OCI-LY7 (cell line): ENCODE measurements at regions not wholly inside any gene's neighbourhood (a gene's known extent, or its start where the extent isn't known, plus 50 kb on each side); places are given as distances from the start of the nearest gene placed in this dataset.

ENCODE experiments used
- BruUV-seq: library from RNA; stranded (reverse); fragments of 400-500 nt; replicated peaks from 2 replicates; lab custom pipeline; 2021; lab: Mats Ljungman, UMichigan
- CTCF ChIA-PET: fragments of 300-600 bp; sonication (Branson Sonifier 250); formaldehyde crosslinking; loops from one replicate; lab custom pipeline; 2022; ENCODE audit warnings: antibody characterized with exemption; ENCODE audit not compliant: unreplicated experiment; lab: Charles Lee
- POLR2A ChIA-PET: fragments of 300-600 bp; sonication (Branson Sonifier 250); formaldehyde crosslinking; loops from one replicate; lab custom pipeline; 2022; ENCODE audit warnings: antibody characterized with exemption; lab: Charles Lee
- DNase-seq: peaks from one replicate; pipeline ENCODE4 v3.0.0-alpha.2; 2015; ENCODE audit warnings: low spot score
- H2AFZ ChIP-seq: fragments of 200-600 bp; sonication (generic), shearing (Covaris generic); 2 replicates; pipeline ENCODE4 v1.6.1; 2014; ENCODE audit warnings: mild to moderate bottlenecking, antibody characterized with exemption, low read length, moderate library complexity
- H3K27ac ChIP-seq: fragments of 200-600 bp; sonication (generic); 2 replicates; pipeline ENCODE4 v1.5.1; 2014; ENCODE audit warnings: mixed run types, low read depth, mild to moderate bottlenecking, moderate library complexity, low read length, inconsistent platforms; ENCODE audit not compliant: poor library complexity, severe bottlenecking
- H3K36me3 ChIP-seq: fragments of 200-600 bp; sonication (generic); 2 replicates; pipeline ENCODE4 v1.6.1; 2014; ENCODE audit warnings: mild to moderate bottlenecking, antibody characterized with exemption, low read length, moderate library complexity, mixed read lengths; ENCODE audit not compliant: insufficient read depth
- H3K4me1 ChIP-seq: fragments of 200-600 bp; sonication (generic); 2 replicates; pipeline ENCODE4 v1.5.1; 2014; ENCODE audit warnings: mild to moderate bottlenecking, low read length; ENCODE audit not compliant: insufficient read depth, poor library complexity, severe bottlenecking
- H3K4me2 ChIP-seq: fragments of 200-600 bp; sonication (generic); 2 replicates; pipeline ENCODE4 v1.6.1; 2014; ENCODE audit warnings: mild to moderate bottlenecking, low read length
- H3K4me3 ChIP-seq: fragments of 200-600 bp; sonication (generic); 2 replicates; pipeline ENCODE4 v1.5.1; 2014; ENCODE audit warnings: mild to moderate bottlenecking, low read depth, low read length; ENCODE audit not compliant: poor library complexity, severe bottlenecking
- H3K79me2 ChIP-seq: fragments of 200-600 bp; sonication (generic); 2 replicates; pipeline ENCODE4 v1.6.1; 2016; ENCODE audit warnings: low read depth, mild to moderate bottlenecking, low read length, moderate library complexity, mixed read lengths; ENCODE audit not compliant: insufficient read depth
- H3K9me2 ChIP-seq: fragments of 200-600 bp; sonication (generic); 2 replicates; pipeline ENCODE4 v1.6.1; 2016; ENCODE audit warnings: mild to moderate bottlenecking, low read length, mixed read lengths; ENCODE audit not compliant: insufficient read depth
- H3K9me3 ChIP-seq: fragments of 200-600 bp; sonication (generic); 2 replicates; pipeline ENCODE4 v1.6.1; 2014; ENCODE audit warnings: mild to moderate bottlenecking, mixed run types, low read length, mixed read lengths
- H4K20me1 ChIP-seq: fragments of 200-600 bp; sonication (generic); 2 replicates; pipeline ENCODE4 v1.6.1; 2014; ENCODE audit warnings: mild to moderate bottlenecking, antibody characterized with exemption, low read length, moderate library complexity, mixed read lengths; ENCODE audit not compliant: insufficient read depth
- CTCF ChIP-seq: fragments of 200-600 bp; sonication (generic); conservative IDR thresholded peaks from 2 replicates; pipeline ENCODE4 v1.5.1; 2014; ENCODE audit warnings: mild to moderate bottlenecking, antibody characterized with exemption, low read length, moderate library complexity, mixed read lengths
- EZH2phosphoT487 ChIP-seq: fragments of 200-600 bp; sonication (generic); IDR thresholded peaks from 2 replicates; pipeline ENCODE4 v1.6.1; 2018; ENCODE audit warnings: low read depth, borderline replicate concordance, mild to moderate bottlenecking, mixed run types, antibody characterized with exemption, low read length, moderate library complexity, mixed read lengths
- intact Hi-C: fragments of 100-400 bp; cut with micrococcal nuclease; formaldehyde crosslinking; loops from one replicate; pipeline ENCODE4 v1.10.0; 2022; ENCODE audit not compliant: unreplicated experiment

GRCh38 chr13:70758932-70759331 is 650.7 kb upstream of the KLHL1 start:
- Histone ChIP-seq H3K9me2 (no peaks in the 10 kb centered on the region), H3K4me3 (no peak overlapping the region), H2AFZ (no peak overlapping the region), H4K20me1 (no peaks in the 10 kb centered on the region), H3K79me2 (no peaks in the 10 kb centered on the region), H3K9me3 (no peaks in the 10 kb centered on the region), H3K4me2 (no peak overlapping the region), H3K27ac (no peak overlapping the region), H3K4me1 (no peaks in the 10 kb centered on the region), H3K36me3 (no peaks in the 10 kb centered on the region)
- BruUV-seq = no TSS peak
- CTCF ChIA-PET = no interaction called here
- TF ChIP-seq CTCF (no peak), EZH2phosphoT487 (no peak)
- DNase-seq = no peak
- intact Hi-C loops = no loop called here
- POLR2A ChIA-PET = no interaction called here

GRCh38 chr13:70756088-70756487 is 647.8 kb upstream of the KLHL1 start:
- no peak overlapping the region for H3K4me3 ChIP-seq
- no peaks in the 10 kb centered on the region for H4K20me1 ChIP-seq
- H3K4me1 ChIP-seq = no peaks in the 10 kb centered on the region
- H3K9me3 ChIP-seq = no peaks in the 10 kb centered on the region
- no peaks in the 10 kb centered on the region for H3K79me2 ChIP-seq
- H3K36me3 ChIP-seq = no peaks in the 10 kb centered on the region
- no TSS peak for BruUV-seq
- ChIA-PET CTCF (no interaction called here), POLR2A (no interaction called here)
- no peak for TF ChIP-seq CTCF
- TF ChIP-seq EZH2phosphoT487 = no peak
- H3K27ac ChIP-seq = no peak overlapping the region
- no peak overlapping the region for H3K4me2 ChIP-seq
- no peak overlapping the region for H2AFZ ChIP-seq
- intact Hi-C loops = no loop called here
- DNase-seq = no peak
- H3K9me2 ChIP-seq = no peaks in the 10 kb centered on the region

DNA sequence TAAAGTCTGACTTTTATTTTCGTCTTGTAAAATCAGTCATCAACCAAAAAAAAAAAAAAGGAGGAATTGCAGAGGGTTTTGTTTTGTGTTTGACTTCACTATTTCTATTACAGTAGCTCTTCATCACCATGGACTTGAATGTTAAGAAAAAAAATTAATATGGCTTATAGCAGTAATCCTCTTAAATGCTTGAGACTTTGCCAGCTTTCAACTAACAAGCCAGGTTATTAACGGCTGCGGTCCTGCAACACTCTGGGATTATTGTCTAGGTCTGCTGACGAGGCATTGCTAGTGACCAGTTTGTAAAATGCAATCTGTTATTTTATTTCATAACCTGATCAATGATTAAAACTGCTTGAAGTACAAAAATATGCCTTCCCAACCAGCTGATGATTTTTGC is 647.2 kb upstream of the KLHL1 start:
- intact Hi-C loops = no loop called here
- no peak overlapping the region for H2AFZ ChIP-seq
- no peaks in the 10 kb centered on the region for H3K9me2 ChIP-seq
- no peaks in the 10 kb centered on the region for H4K20me1 ChIP-seq
- TF ChIP-seq EZH2phosphoT487 (no peak), CTCF (no peak)
- ChIA-PET CTCF (no interaction called here), POLR2A (interaction anchor here (0.5 to 0.7 kb wide), 2 partner anchors 221 to 1769 kb away, joined by 3 to 5 read pairs; no protein-coding TSS in a partner anchor)
- H3K4me2 ChIP-seq = no peak overlapping the region
- no peak for DNase-seq
- no peaks in the 10 kb centered on the region for H3K9me3 ChIP-seq
- H3K27ac ChIP-seq = no peak overlapping the region
- H3K36me3 ChIP-seq = no peaks in the 10 kb centered on the region
- no peaks in the 10 kb centered on the region for H3K4me1 ChIP-seq
- BruUV-seq = no TSS peak
- H3K79me2 ChIP-seq = no peaks in the 10 kb centered on the region
- H3K4me3 ChIP-seq = no peak overlapping the region
